Astrocyte (in vitro differentiated cells and primary cell): ENCODE measurements at regions not wholly inside any gene's neighbourhood (a gene's known extent, or its start where the extent isn't known, plus 50 kb on each side); places are given as distances from the start of the nearest gene placed in this dataset.

ENCODE experiments used
- EZH2 ChIP-seq: IDR thresholded peaks from 2 replicates; pipeline ENCODE4 v1.6.1; 2012; ENCODE audit warnings: mild to moderate bottlenecking, low read length, inconsistent platforms; ENCODE audit not compliant: insufficient read depth
- TF ChIP-seq, protein P1 (sequence below): IDR thresholded peaks from 2 replicates; pipeline ENCODE4 v1.5.1; 2011; ENCODE audit warnings: low read depth, mild to moderate bottlenecking, inconsistent platforms, low read length, moderate library complexity; ENCODE audit not compliant: insufficient read depth

DNA sequence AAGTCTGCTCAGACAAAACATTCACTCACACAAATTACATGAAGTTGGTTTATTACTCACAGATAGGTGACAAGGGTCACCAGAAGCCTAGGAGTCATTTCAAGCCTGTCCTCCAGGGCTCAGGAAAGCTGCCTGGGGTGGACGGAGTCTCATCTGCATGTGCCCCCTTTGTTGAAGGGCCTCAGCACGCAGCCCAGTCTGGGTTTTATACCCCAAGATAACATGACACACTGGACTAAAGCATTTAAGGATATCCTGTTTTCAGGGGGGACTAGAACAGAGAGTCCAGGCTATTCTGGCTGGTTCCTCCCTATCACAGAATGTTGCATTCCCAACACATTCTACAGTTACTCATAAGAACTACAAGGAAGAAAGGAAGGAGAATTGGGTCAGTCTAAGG lies 164.7 kb downstream of the MREG start:
- TF ChIP-seq, protein P1, sequence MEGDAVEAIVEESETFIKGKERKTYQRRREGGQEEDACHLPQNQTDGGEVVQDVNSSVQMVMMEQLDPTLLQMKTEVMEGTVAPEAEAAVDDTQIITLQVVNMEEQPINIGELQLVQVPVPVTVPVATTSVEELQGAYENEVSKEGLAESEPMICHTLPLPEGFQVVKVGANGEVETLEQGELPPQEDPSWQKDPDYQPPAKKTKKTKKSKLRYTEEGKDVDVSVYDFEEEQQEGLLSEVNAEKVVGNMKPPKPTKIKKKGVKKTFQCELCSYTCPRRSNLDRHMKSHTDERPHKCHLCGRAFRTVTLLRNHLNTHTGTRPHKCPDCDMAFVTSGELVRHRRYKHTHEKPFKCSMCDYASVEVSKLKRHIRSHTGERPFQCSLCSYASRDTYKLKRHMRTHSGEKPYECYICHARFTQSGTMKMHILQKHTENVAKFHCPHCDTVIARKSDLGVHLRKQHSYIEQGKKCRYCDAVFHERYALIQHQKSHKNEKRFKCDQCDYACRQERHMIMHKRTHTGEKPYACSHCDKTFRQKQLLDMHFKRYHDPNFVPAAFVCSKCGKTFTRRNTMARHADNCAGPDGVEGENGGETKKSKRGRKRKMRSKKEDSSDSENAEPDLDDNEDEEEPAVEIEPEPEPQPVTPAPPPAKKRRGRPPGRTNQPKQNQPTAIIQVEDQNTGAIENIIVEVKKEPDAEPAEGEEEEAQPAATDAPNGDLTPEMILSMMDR, result no peak
- TF ChIP-seq EZH2, result no peak
